NB4 (cell line): ENCODE measurements at regions not wholly inside any gene's neighbourhood (a gene's known extent, or its start where the extent isn't known, plus 50 kb on each side); places are given as distances from the start of the nearest gene placed in this dataset.

ENCODE experiments used
- DNase-seq: peaks from one replicate; pipeline ENCODE4 v3.0.0; 2010; ENCODE audit warnings: low read depth
- H3K4me3 ChIP-seq: one replicate; pipeline ENCODE4 v1.5.1; 2011; ENCODE audit warnings: mild to moderate bottlenecking, low read depth, low read length, moderate library complexity
- CTCF ChIP-seq: IDR thresholded peaks from one replicate; pipeline ENCODE4 v1.5.1; 2012; ENCODE audit warnings: low read depth, low read length
- MAX ChIP-seq: IDR thresholded peaks from 2 replicates; pipeline ENCODE4 v1.6.1; 2011; ENCODE audit warnings: low read depth, low read length
- MYC ChIP-seq: IDR thresholded peaks from 2 replicates; pipeline ENCODE4 v1.6.1; 2011; ENCODE audit warnings: low read depth, low read length
- POLR2A ChIP-seq: IDR thresholded peaks from 2 replicates; pipeline ENCODE4 v1.6.1; 2011; ENCODE audit warnings: mild to moderate bottlenecking; ENCODE audit not compliant: insufficient read length; ENCODE audit errors: extremely low read depth

GRCh38 chr2:30310371-30310770, 79.0 kb downstream of the LBH start:
- no peak for DNase-seq
- TF ChIP-seq MYC, result no peak
- TF ChIP-seq POLR2A, result no peak
- no peak overlapping the region for H3K4me3 ChIP-seq

GRCh38 chr2:30310955-30311354, 79.6 kb downstream of the LBH start:
- no peak for DNase-seq
- H3K4me3 ChIP-seq, result no peak overlapping the region
- no peak for TF ChIP-seq POLR2A
- no peak for TF ChIP-seq MYC
- no peak for TF ChIP-seq CTCF
- TF ChIP-seq MAX, result no peak

GRCh38 chr2:30311711-30312110, 80.4 kb downstream of the LBH start:
- no peak for TF ChIP-seq MYC
- TF ChIP-seq CTCF, result no peak
- no peak for TF ChIP-seq MAX
- no peak for TF ChIP-seq POLR2A
- DNase-seq, result no peak

GRCh38 chr2:30312916-30313315, 81.6 kb downstream of the LBH start:
- TF ChIP-seq POLR2A (no peak), MAX (no peak), CTCF (no peak), MYC (no peak)
- DNase-seq, result no peak
- H3K4me3 ChIP-seq, result no peak overlapping the region

More at GRCh38 chr2:30311711-30312110, 80.4 kb downstream of the LBH start:
- no peak overlapping the region for H3K4me3 ChIP-seq

- no peak overlapping the region for H3K4me3 ChIP-seq
- TF ChIP-seq MAX, result no peak
- TF ChIP-seq CTCF, result no peak
- TF ChIP-seq MYC, result no peak
- no peak for TF ChIP-seq POLR2A
- no peak for DNase-seq
Measured at GRCh38 chr2:30314981-30315380, 83.6 kb downstream of the LBH start.

GRCh38 chr2:30315391-30316063, 84.2 kb downstream of the LBH start:
- no peak for TF ChIP-seq POLR2A
- no peak for TF ChIP-seq MAX
- TF ChIP-seq CTCF, result no peak
- TF ChIP-seq MYC, result no peak
- no peak overlapping the region for H3K4me3 ChIP-seq
- no peak for DNase-seq
